ENCODE measurements at regions not wholly inside any gene's neighbourhood (a gene's known extent, or its start where the extent isn't known, plus 50 kb on each side); places are given as distances from the start of the nearest gene placed in this dataset.

DNA sequence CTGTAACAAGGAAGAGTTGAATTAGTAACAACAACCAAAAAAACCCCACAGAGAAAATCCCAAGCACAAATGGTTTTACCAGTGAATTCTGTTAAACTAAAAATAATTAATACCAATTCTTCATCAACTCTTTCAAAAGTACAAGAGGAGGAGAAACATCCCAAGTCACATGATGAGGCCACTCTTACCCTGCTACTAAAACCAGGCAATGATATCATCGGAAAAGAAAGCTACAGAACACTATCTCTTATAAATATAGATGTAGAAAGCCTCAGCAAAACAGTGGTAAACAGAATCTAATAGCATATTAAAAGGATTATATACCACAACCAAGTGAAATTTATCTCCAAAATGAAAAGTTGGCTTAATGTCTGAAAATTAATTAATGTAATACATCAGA lies 168.1 kb upstream of the SLCO3A1 start (continued):
- TF ChIP-seq, protein P1, sequence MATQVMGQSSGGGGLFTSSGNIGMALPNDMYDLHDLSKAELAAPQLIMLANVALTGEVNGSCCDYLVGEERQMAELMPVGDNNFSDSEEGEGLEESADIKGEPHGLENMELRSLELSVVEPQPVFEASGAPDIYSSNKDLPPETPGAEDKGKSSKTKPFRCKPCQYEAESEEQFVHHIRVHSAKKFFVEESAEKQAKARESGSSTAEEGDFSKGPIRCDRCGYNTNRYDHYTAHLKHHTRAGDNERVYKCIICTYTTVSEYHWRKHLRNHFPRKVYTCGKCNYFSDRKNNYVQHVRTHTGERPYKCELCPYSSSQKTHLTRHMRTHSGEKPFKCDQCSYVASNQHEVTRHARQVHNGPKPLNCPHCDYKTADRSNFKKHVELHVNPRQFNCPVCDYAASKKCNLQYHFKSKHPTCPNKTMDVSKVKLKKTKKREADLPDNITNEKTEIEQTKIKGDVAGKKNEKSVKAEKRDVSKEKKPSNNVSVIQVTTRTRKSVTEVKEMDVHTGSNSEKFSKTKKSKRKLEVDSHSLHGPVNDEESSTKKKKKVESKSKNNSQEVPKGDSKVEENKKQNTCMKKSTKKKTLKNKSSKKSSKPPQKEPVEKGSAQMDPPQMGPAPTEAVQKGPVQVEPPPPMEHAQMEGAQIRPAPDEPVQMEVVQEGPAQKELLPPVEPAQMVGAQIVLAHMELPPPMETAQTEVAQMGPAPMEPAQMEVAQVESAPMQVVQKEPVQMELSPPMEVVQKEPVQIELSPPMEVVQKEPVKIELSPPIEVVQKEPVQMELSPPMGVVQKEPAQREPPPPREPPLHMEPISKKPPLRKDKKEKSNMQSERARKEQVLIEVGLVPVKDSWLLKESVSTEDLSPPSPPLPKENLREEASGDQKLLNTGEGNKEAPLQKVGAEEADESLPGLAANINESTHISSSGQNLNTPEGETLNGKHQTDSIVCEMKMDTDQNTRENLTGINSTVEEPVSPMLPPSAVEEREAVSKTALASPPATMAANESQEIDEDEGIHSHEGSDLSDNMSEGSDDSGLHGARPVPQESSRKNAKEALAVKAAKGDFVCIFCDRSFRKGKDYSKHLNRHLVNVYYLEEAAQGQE (IDR thresholded peaks at IDR 0.05; ENCODE audit: low read depth) = no peak
- no peak for TF ChIP-seq ZNF274 (IDR thresholded peaks at IDR 0.05; ENCODE audit: low read depth, low read length)
- TF ChIP-seq, protein P2, sequence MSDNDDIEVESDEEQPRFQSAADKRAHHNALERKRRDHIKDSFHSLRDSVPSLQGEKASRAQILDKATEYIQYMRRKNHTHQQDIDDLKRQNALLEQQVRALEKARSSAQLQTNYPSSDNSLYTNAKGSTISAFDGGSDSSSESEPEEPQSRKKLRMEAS (IDR thresholded peaks at IDR 0.05) = no peak
- no peak for TF ChIP-seq EGR1 (IDR thresholded peaks at IDR 0.05; ENCODE audit: low read depth)
- TF ChIP-seq, protein P3, sequence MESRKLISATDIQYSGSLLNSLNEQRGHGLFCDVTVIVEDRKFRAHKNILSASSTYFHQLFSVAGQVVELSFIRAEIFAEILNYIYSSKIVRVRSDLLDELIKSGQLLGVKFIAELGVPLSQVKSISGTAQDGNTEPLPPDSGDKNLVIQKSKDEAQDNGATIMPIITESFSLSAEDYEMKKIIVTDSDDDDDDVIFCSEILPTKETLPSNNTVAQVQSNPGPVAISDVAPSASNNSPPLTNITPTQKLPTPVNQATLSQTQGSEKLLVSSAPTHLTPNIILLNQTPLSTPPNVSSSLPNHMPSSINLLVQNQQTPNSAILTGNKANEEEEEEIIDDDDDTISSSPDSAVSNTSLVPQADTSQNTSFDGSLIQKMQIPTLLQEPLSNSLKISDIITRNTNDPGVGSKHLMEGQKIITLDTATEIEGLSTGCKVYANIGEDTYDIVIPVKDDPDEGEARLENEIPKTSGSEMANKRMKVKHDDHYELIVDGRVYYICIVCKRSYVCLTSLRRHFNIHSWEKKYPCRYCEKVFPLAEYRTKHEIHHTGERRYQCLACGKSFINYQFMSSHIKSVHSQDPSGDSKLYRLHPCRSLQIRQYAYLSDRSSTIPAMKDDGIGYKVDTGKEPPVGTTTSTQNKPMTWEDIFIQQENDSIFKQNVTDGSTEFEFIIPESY (IDR thresholded peaks at IDR 0.05; ENCODE audit: extremely low read depth, insufficient replicate concordance, low read length) = no peak
- no peak for TF ChIP-seq EZH2phosphoT487 (IDR thresholded peaks at IDR 0.05; ENCODE audit: borderline replicate concordance)
- no peak for TF ChIP-seq CEBPB (IDR thresholded peaks at IDR 0.05; ENCODE audit: low read depth)
- TF ChIP-seq TCF7L2 (IDR thresholded peaks at IDR 0.05; ENCODE audit: borderline replicate concordance, extremely low read depth, insufficient read depth, insufficient read length) = no peak
- no peak for TF ChIP-seq RAD21 (IDR thresholded peaks at IDR 0.05; ENCODE audit: low read depth)

Data from HCT116 (cell line).